ENCODE measurements at regions not wholly inside any gene's neighbourhood (a gene's known extent, or its start where the extent isn't known, plus 50 kb on each side); places are given as distances from the start of the nearest gene placed in this dataset.
"Not testable (repeated sequence)": the region's sequence is repeated elsewhere in the genome, so short reads cannot be mapped to it uniquely, and the experiment has no call there.

- TF ChIP-seq, protein P1, sequence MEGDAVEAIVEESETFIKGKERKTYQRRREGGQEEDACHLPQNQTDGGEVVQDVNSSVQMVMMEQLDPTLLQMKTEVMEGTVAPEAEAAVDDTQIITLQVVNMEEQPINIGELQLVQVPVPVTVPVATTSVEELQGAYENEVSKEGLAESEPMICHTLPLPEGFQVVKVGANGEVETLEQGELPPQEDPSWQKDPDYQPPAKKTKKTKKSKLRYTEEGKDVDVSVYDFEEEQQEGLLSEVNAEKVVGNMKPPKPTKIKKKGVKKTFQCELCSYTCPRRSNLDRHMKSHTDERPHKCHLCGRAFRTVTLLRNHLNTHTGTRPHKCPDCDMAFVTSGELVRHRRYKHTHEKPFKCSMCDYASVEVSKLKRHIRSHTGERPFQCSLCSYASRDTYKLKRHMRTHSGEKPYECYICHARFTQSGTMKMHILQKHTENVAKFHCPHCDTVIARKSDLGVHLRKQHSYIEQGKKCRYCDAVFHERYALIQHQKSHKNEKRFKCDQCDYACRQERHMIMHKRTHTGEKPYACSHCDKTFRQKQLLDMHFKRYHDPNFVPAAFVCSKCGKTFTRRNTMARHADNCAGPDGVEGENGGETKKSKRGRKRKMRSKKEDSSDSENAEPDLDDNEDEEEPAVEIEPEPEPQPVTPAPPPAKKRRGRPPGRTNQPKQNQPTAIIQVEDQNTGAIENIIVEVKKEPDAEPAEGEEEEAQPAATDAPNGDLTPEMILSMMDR (IDR thresholded peaks at IDR 0.05; ENCODE audit: borderline replicate concordance, extremely low read depth, low read length, poor library complexity, severe bottlenecking), result not testable (repeated sequence)
- not testable (repeated sequence) for TF ChIP-seq EZH2 (IDR thresholded peaks at IDR 0.05; ENCODE audit: borderline replicate concordance, low read depth, low read length, severe bottlenecking)
Measured at GRCh38 chr13:109267400-109267799, 519.0 kb downstream of the IRS2 start.

Measured in DND-41 (cell line).